Ureter (tissue), 1 donor: ENCODE measurements at regions not wholly inside any gene's neighbourhood (a gene's known extent, or its start where the extent isn't known, plus 50 kb on each side); places are given as distances from the start of the nearest gene placed in this dataset.

ENCODE experiments used
- DNase-seq: peaks from one replicate; pipeline ENCODE4 v3.0.0-alpha.2; 2020; ENCODE audit warnings: low spot score
- donor health status: DM: yes; HTN: yes; CAD: no.

GRCh38 chr9:38228331-38229103 lies 159.5 kb upstream of the SHB start:
- DNase-seq: no peak

GRCh38 chr9:38227656-38228055 lies 158.6 kb upstream of the SHB start:
- no peak for DNase-seq

GRCh38 chr9:38227061-38227540 lies 158.1 kb upstream of the SHB start:
- DNase-seq: peak; percentile 75

GRCh38 chr9:38226491-38226951 lies 157.5 kb upstream of the SHB start:
- DNase-seq: peak; percentile 38

- DNase-seq: peak; percentile 26
Observed at GRCh38 chr9:38224941-38225340, 155.9 kb upstream of the SHB start.

- no peak for DNase-seq
Observed at GRCh38 chr9:38216572-38216971, 147.5 kb upstream of the SHB start.

- no peak for DNase-seq
Observed at GRCh38 chr9:38215465-38215864, 146.4 kb upstream of the SHB start.

- no peak for DNase-seq
Observed at GRCh38 chr9:38214432-38214831, 145.4 kb upstream of the SHB start.

GRCh38 chr9:38213631-38214299 lies 144.7 kb upstream of the SHB start:
- no peak for DNase-seq

GRCh38 chr9:38212016-38212415 lies 143.0 kb upstream of the SHB start:
- peak; percentile 27 for DNase-seq

- peak; percentile 4 for DNase-seq
Observed at GRCh38 chr9:38211002-38211401, 142.0 kb upstream of the SHB start.

- DNase-seq: peak; percentile 32
Observed at GRCh38 chr9:38208206-38208901, 139.3 kb upstream of the SHB start.

GRCh38 chr9:38207247-38207778 lies 138.3 kb upstream of the SHB start:
- peak; percentile 9 for DNase-seq

- DNase-seq: peak; percentile 8
Observed at GRCh38 chr9:38205279-38205678, 136.3 kb upstream of the SHB start.

- DNase-seq: peak; percentile 9
Observed at GRCh38 chr9:38202336-38202938, 133.4 kb upstream of the SHB start.

- peak; percentile 3 for DNase-seq
Observed at GRCh38 chr9:38201844-38202243, 132.8 kb upstream of the SHB start.

GRCh38 chr9:38200431-38200830 lies 131.4 kb upstream of the SHB start:
- DNase-seq: no peak

GRCh38 chr9:38198140-38198539 lies 129.1 kb upstream of the SHB start:
- no peak for DNase-seq

- DNase-seq: no peak
Observed at GRCh38 chr9:38196714-38197113, 127.7 kb upstream of the SHB start.

GRCh38 chr9:38195737-38196161 lies 126.7 kb upstream of the SHB start:
- DNase-seq: no peak

GRCh38 chr9:38194870-38195269 lies 125.8 kb upstream of the SHB start:
- DNase-seq: no peak
